ENCODE measurements at regions not wholly inside any gene's neighbourhood (a gene's known extent, or its start where the extent isn't known, plus 50 kb on each side); places are given as distances from the start of the nearest gene placed in this dataset.

DNA sequence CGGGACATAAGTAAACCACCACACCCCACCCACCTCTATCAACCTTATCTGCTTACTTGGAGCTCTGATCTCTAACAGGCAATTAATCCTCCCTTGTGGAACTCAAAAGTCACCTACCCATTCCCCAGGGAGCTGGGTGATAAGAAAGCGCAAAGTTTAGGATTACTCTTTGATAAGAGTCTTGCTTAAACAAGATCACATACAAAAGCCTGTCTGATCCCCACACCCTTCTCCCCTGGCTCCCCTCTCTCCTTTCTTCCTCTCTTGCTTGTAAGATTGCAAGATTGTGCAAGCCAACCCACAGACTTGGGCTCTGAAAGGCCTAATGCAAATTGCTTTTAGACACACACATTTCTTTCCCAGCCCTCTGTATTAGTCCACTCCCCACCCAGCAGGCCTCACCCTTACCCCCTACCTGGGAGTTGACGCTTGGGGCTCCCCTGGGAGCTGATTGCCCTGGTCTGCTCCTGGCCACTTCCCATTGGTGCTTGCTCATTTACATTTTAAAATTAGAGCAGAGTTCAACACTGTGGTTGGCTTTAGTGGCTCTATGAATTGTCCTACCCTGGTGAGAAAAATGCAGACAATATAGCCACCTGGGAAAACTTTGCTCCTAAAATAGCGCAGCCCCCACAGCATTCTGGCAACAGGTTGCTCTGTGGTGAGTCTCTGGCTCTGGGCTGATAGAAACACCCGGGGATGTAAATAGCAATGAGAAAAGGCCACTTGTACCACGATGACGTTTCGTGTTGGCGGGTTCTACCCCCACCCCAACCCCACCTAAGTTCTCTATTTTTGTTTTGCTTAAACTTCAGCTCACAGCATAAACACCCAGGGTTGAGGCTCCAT lies 58.9 kb upstream of the EPCAM start:
- Histone ChIP-seq H3K4me1 (ENCODE audit: insufficient read depth, low read length) (no peaks in the 10 kb centered on the region; the same call in 1 of the 2 replicates), H3K14ac (ENCODE audit: insufficient read depth, low read length) (no peak overlapping the region), H3K4ac (ENCODE audit: low read depth, low read length) (no peak overlapping the region), H3K79me1 (ENCODE audit: insufficient read depth, low read depth, low read length, poor library complexity, severe bottlenecking) (no peaks in the 10 kb centered on the region), H3K18ac (ENCODE audit: insufficient read length, low read depth, low read length) (no peak overlapping the region), H3K27ac (ENCODE audit: insufficient read length, low read depth, low read length) (no peak overlapping the region), H3K23ac (ENCODE audit: insufficient read length, low read depth, low read length) (no peak overlapping the region), H2BK15ac (ENCODE audit: low read depth, low read length) (no peak overlapping the region), H4K20me1 (ENCODE audit: control insufficient read depth, insufficient read depth, insufficient read length) (no peaks in the 10 kb centered on the region), H2BK12ac (ENCODE audit: insufficient read length, low read depth, low read length) (no peak overlapping the region), H2BK120ac (ENCODE audit: low read depth, low read length, poor library complexity, severe bottlenecking) (no peak overlapping the region), H4K5ac (ENCODE audit: insufficient read length, low read depth, low read length) (no peak overlapping the region), H3K79me2 (ENCODE audit: insufficient read depth, low read length) (no peaks in the 10 kb centered on the region), H2AFZ (ENCODE audit: low read length) (no peak overlapping the region), H4K91ac (ENCODE audit: insufficient read length, low read depth, low read length) (no peak overlapping the region), H3T11ph (ENCODE audit: low read length) (no peak overlapping the region), H3K23me2 (ENCODE audit: insufficient read length, low read depth, low read length, poor library complexity, severe bottlenecking) (no peaks in the 10 kb centered on the region), H3K9ac (ENCODE audit: extremely low read depth, insufficient read length, low read length) (no peak overlapping the region), H2BK20ac (ENCODE audit: low read depth, low read length, poor library complexity, severe bottlenecking) (no peak overlapping the region), H2BK5ac (ENCODE audit: insufficient read length, low read length) (no peak overlapping the region), H3K27me3 (ENCODE audit: insufficient read depth, low read length) (no peaks in the 10 kb centered on the region), H3K4me2 (ENCODE audit: insufficient read depth, insufficient read length, low read length) (no peak overlapping the region), H3K9me3 (ENCODE audit: control insufficient read depth, low read depth, low read length) (no peaks in the 10 kb centered on the region), H3K56ac (ENCODE audit: insufficient read length, low read depth, low read length) (no peak overlapping the region), H2AK5ac (ENCODE audit: insufficient read length, low read length) (no peak overlapping the region), H4K8ac (replicated peaks; ENCODE audit: insufficient read length, low read depth, low read length) (no peak overlapping the region)
- Mint-ChIP-seq H3K4me1 (peaks cover 24 to 26% of the 10 kb centered on the region in 2 experiments), H3K27ac (peak overlapping the region; percentile 26 to 79 (median 50); a peak in 4 of 7 replicates), H3K4me3 (no peak overlapping the region), H3K27me3 (ENCODE audit: low read depth) (no peaks in the 10 kb centered on the region), H3K36me3 (ENCODE audit: insufficient read depth in 1 of 3, low read depth in 3 of 3) (no peaks in the 10 kb centered on the region), H3K9me3 (no peaks in the 10 kb centered on the region)
- no peak for DNase-seq
- TF ChIP-seq, protein P1, sequence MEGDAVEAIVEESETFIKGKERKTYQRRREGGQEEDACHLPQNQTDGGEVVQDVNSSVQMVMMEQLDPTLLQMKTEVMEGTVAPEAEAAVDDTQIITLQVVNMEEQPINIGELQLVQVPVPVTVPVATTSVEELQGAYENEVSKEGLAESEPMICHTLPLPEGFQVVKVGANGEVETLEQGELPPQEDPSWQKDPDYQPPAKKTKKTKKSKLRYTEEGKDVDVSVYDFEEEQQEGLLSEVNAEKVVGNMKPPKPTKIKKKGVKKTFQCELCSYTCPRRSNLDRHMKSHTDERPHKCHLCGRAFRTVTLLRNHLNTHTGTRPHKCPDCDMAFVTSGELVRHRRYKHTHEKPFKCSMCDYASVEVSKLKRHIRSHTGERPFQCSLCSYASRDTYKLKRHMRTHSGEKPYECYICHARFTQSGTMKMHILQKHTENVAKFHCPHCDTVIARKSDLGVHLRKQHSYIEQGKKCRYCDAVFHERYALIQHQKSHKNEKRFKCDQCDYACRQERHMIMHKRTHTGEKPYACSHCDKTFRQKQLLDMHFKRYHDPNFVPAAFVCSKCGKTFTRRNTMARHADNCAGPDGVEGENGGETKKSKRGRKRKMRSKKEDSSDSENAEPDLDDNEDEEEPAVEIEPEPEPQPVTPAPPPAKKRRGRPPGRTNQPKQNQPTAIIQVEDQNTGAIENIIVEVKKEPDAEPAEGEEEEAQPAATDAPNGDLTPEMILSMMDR (conservative IDR thresholded peaks at IDR 0.05), result no peak
- WGBS (ENCODE audit: extremely low coverage, insufficient read length, low lambda C conversion rate), result no CpG with 5 or more reads among the region's 9 CpGs
